ENCODE measurements at regions not wholly inside any gene's neighbourhood (a gene's known extent, or its start where the extent isn't known, plus 50 kb on each side); places are given as distances from the start of the nearest gene placed in this dataset.

GRCh38 chr16:73998707-73999106, 297.9 kb upstream of the PSMD7 start:
- TF ChIP-seq ZFP3 (CRISPR knock-in tag; IDR thresholded peaks at IDR 0.05) (no peak), SNAI2 (CRISPR knock-in tag; IDR thresholded peaks at IDR 0.05) (no peak), ZNF70 (CRISPR knock-in tag; IDR thresholded peaks at IDR 0.05) (no peak)
- no peak for ATAC-seq

- ATAC-seq: no peak
- no peak for TF ChIP-seq ESRRG (CRISPR knock-in tag; IDR thresholded peaks at IDR 0.05)
- TF ChIP-seq RARB (CRISPR knock-in tag; IDR thresholded peaks at IDR 0.05): no peak
- no peak for TF ChIP-seq CSRNP3 (CRISPR knock-in tag; IDR thresholded peaks at IDR 0.05)
- TF ChIP-seq OSR1 (CRISPR knock-in tag; IDR thresholded peaks at IDR 0.05): no peak
- no peak for TF ChIP-seq ZFP3 (CRISPR knock-in tag; IDR thresholded peaks at IDR 0.05)
- TF ChIP-seq ZNF565 (CRISPR knock-in tag; conservative IDR thresholded peaks at IDR 0.05; ENCODE audit: low read depth): no peak
- TF ChIP-seq ARNTL (CRISPR knock-in tag; IDR thresholded peaks at IDR 0.05; ENCODE audit: borderline replicate concordance, low read depth): no peak
- TF ChIP-seq CSDC2 (CRISPR knock-in tag; IDR thresholded peaks at IDR 0.05): no peak
- TF ChIP-seq CREB5 (CRISPR knock-in tag; IDR thresholded peaks at IDR 0.05; ENCODE audit: low read depth): no peak
These were observed 298.6 kb upstream of the PSMD7 start for GRCh38 chr16:73997971-73998370.

- TF ChIP-seq ZFP30 (CRISPR knock-in tag; IDR thresholded peaks at IDR 0.05) (no peak), ARNTL (CRISPR knock-in tag; IDR thresholded peaks at IDR 0.05; ENCODE audit: borderline replicate concordance, low read depth) (no peak), PATZ1 (CRISPR knock-in tag; IDR thresholded peaks at IDR 0.05; ENCODE audit: borderline replicate concordance) (no peak), ISL1 (CRISPR knock-in tag; IDR thresholded peaks at IDR 0.05) (no peak)
- no peak for ATAC-seq
These were observed 299.3 kb upstream of the PSMD7 start for GRCh38 chr16:73997340-73997711.

GRCh38 chr16:73996624-73997339, 299.8 kb upstream of the PSMD7 start:
- no peak for ATAC-seq
- TF ChIP-seq ZFP3 (CRISPR knock-in tag; IDR thresholded peaks at IDR 0.05) (no peak), ARNTL (CRISPR knock-in tag; IDR thresholded peaks at IDR 0.05; ENCODE audit: borderline replicate concordance, low read depth) (no peak), OSR1 (CRISPR knock-in tag; IDR thresholded peaks at IDR 0.05) (no peak), ZNF8 (CRISPR knock-in tag; IDR thresholded peaks at IDR 0.05) (no peak), ZFP30 (CRISPR knock-in tag; IDR thresholded peaks at IDR 0.05) (no peak), GLIS3 (CRISPR knock-in tag; IDR thresholded peaks at IDR 0.05) (no peak), ZNF565 (CRISPR knock-in tag; conservative IDR thresholded peaks at IDR 0.05; ENCODE audit: low read depth) (no peak), ISL1 (CRISPR knock-in tag; IDR thresholded peaks at IDR 0.05) (no peak), BACH2 (CRISPR knock-in tag; IDR thresholded peaks at IDR 0.05; ENCODE audit: borderline replicate concordance) (no peak), TOX (CRISPR knock-in tag; IDR thresholded peaks at IDR 0.05; ENCODE audit: borderline replicate concordance) (no peak), SNAI2 (CRISPR knock-in tag; IDR thresholded peaks at IDR 0.05) (no peak), TCF4 (CRISPR knock-in tag; IDR thresholded peaks at IDR 0.05; ENCODE audit: borderline replicate concordance) (no peak)

GRCh38 chr16:73993878-73994277, 302.7 kb upstream of the PSMD7 start:
- no peak for ATAC-seq
- no peak for TF ChIP-seq ESRRG (CRISPR knock-in tag; IDR thresholded peaks at IDR 0.05)

- no peak for TF ChIP-seq TSHZ2 (CRISPR knock-in tag; IDR thresholded peaks at IDR 0.05)
- TF ChIP-seq ZFP3 (CRISPR knock-in tag; IDR thresholded peaks at IDR 0.05): no peak
- no peak for TF ChIP-seq ZC3H10 (CRISPR knock-in tag; IDR thresholded peaks at IDR 0.05)
- TF ChIP-seq CREB5 (CRISPR knock-in tag; IDR thresholded peaks at IDR 0.05; ENCODE audit: low read depth): no peak
- TF ChIP-seq TOX (CRISPR knock-in tag; IDR thresholded peaks at IDR 0.05; ENCODE audit: borderline replicate concordance): no peak
- ATAC-seq: no peak
These were observed 318.2 kb upstream of the PSMD7 start for GRCh38 chr16:73978407-73978784.

Data from SK-N-SH treated with all-trans-retinoic acid at 6 μM for 48 hours (cell line).